NCI-H1930 (cell line): ENCODE measurements at regions not wholly inside any gene's neighbourhood (a gene's known extent, or its start where the extent isn't known, plus 50 kb on each side); places are given as distances from the start of the nearest gene placed in this dataset.

Experiments used
- DNase-seq, 2 experiments: peaks; one replicate each; lab custom pipeline; 2025; lab: John Stamatoyannopoulos, UW

- no peak for DNase-seq
Observed at GRCh38 chr7:70986297-70986696, 145.6 kb upstream of the GALNT17 start.

GRCh38 chr7:70994176-70994575 is 137.8 kb upstream of the GALNT17 start:
- DNase-seq: no peak

- DNase-seq: no peak
Observed at GRCh38 chr7:70997261-70997660, 134.7 kb upstream of the GALNT17 start.

GRCh38 chr7:71005109-71005508 is 126.8 kb upstream of the GALNT17 start:
- DNase-seq: no peak

GRCh38 chr7:71009636-71010035 is 122.3 kb upstream of the GALNT17 start:
- no peak for DNase-seq

- DNase-seq: no peak
Observed at GRCh38 chr7:71015252-71015900, 116.6 kb upstream of the GALNT17 start.

- DNase-seq: no peak
Observed at GRCh38 chr7:71016401-71016800, 115.5 kb upstream of the GALNT17 start.

- DNase-seq: no peak
Observed at GRCh38 chr7:71017602-71018001, 114.3 kb upstream of the GALNT17 start.

GRCh38 chr7:71019706-71020105 is 112.2 kb upstream of the GALNT17 start:
- no peak for DNase-seq

GRCh38 chr7:71021131-71021530 is 110.8 kb upstream of the GALNT17 start:
- DNase-seq: no peak

- DNase-seq: no peak
Observed at GRCh38 chr7:71026680-71027079, 105.3 kb upstream of the GALNT17 start.

GRCh38 chr7:71034243-71034642 is 97.7 kb upstream of the GALNT17 start:
- DNase-seq: no peak

GRCh38 chr7:71042591-71042990 is 89.4 kb upstream of the GALNT17 start:
- DNase-seq: no peak

- no peak for DNase-seq
Observed at GRCh38 chr7:71050492-71050891, 81.5 kb upstream of the GALNT17 start.

GRCh38 chr7:71055504-71055903 is 76.4 kb upstream of the GALNT17 start:
- DNase-seq: no peak

GRCh38 chr7:71077743-71078476 is 54.0 kb upstream of the GALNT17 start:
- DNase-seq: no peak
